HL-60 (cell line): ENCODE measurements at regions not wholly inside any gene's neighbourhood (a gene's known extent, or its start where the extent isn't known, plus 50 kb on each side); places are given as distances from the start of the nearest gene placed in this dataset.

ENCODE experiments used
- CTCF ChIP-seq: IDR thresholded peaks from one replicate; pipeline ENCODE4 v1.5.1; 2011; ENCODE audit warnings: low read length, control low read depth, inconsistent platforms; ENCODE audit not compliant: insufficient read depth
- GABPA ChIP-seq: IDR thresholded peaks from 2 replicates; pipeline ENCODE4 v1.6.1; 2012; ENCODE audit warnings: low read depth
- POLR2AphosphoS5 ChIP-seq: IDR thresholded peaks from 2 replicates; pipeline ENCODE4 v1.6.1; 2012; ENCODE audit warnings: low read depth
- REST ChIP-seq: IDR thresholded peaks from 2 replicates; pipeline ENCODE4 v1.6.1; 2012; ENCODE audit warnings: low read depth; ENCODE audit not compliant: insufficient replicate concordance
- SPI1 ChIP-seq: IDR thresholded peaks from 2 replicates; pipeline ENCODE4 v1.6.1; 2012; ENCODE audit warnings: low read depth, mild to moderate bottlenecking, borderline replicate concordance

- no peak for TF ChIP-seq CTCF
- TF ChIP-seq REST, result no peak
- TF ChIP-seq POLR2AphosphoS5, result no peak
- TF ChIP-seq GABPA, result no peak
- TF ChIP-seq SPI1, result no peak
Measured at GRCh38 chr4:31328932-31329331, 608.8 kb downstream of the PCDH7 start.
